ENCODE measurements at regions not wholly inside any gene's neighbourhood (a gene's known extent, or its start where the extent isn't known, plus 50 kb on each side); places are given as distances from the start of the nearest gene placed in this dataset.

DNA sequence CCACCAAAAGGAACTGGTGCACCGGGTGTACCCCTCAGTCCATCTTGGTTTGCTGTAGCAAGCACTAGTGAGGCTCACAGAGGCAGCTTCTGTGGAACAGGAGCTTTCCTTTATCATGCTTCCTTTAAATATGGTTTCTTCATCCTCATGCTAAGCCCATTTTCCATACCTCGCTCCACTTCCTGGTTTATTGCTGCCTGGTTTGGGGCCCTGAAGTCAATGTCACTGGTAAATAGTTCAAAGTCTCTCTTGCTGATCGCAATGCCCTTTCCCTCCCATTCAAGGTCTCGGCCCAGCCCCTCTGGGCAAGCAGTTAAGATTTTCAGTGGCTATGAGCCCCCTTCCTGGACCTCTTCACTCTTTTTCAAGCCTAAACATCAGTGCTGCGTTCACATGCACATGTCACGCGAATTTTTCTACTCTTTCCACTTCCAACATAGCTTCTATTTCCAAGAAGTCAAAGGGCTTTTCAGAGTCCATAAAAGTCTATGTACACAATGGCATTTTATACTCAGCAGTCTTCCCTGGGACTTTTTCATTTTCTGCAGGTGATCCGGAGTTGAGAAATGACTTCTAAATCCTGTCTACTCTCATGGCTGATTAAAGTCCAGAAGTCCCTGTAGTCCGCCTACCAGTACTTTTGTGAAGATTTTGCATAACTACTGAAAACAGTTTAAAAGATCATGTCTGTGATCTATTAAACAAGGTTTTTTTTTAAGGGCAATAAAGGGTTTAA, 323.8 kb upstream of the ZFHX3 start:
- Mint-ChIP-seq H3K27ac (ENCODE audit: unreplicated experiment) (no peak overlapping the region), H3K9me3 (ENCODE audit: unreplicated experiment) (peaks cover 5% of the 10 kb centered on the region), H3K36me3 (ENCODE audit: low read depth, unreplicated experiment) (no peaks in the 10 kb centered on the region), H3K27me3 (ENCODE audit: unreplicated experiment) (peaks cover 1% of the 10 kb centered on the region), H3K4me1 (ENCODE audit: unreplicated experiment) (no peaks in the 10 kb centered on the region), H3K4me3 (ENCODE audit: unreplicated experiment) (no peak overlapping the region)
- DNase-seq (ENCODE audit: low spot score) = no peak
- TF ChIP-seq, protein P1, sequence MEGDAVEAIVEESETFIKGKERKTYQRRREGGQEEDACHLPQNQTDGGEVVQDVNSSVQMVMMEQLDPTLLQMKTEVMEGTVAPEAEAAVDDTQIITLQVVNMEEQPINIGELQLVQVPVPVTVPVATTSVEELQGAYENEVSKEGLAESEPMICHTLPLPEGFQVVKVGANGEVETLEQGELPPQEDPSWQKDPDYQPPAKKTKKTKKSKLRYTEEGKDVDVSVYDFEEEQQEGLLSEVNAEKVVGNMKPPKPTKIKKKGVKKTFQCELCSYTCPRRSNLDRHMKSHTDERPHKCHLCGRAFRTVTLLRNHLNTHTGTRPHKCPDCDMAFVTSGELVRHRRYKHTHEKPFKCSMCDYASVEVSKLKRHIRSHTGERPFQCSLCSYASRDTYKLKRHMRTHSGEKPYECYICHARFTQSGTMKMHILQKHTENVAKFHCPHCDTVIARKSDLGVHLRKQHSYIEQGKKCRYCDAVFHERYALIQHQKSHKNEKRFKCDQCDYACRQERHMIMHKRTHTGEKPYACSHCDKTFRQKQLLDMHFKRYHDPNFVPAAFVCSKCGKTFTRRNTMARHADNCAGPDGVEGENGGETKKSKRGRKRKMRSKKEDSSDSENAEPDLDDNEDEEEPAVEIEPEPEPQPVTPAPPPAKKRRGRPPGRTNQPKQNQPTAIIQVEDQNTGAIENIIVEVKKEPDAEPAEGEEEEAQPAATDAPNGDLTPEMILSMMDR (IDR thresholded peaks at IDR 0.05; ENCODE audit: unreplicated experiment) = no peak

DNA sequence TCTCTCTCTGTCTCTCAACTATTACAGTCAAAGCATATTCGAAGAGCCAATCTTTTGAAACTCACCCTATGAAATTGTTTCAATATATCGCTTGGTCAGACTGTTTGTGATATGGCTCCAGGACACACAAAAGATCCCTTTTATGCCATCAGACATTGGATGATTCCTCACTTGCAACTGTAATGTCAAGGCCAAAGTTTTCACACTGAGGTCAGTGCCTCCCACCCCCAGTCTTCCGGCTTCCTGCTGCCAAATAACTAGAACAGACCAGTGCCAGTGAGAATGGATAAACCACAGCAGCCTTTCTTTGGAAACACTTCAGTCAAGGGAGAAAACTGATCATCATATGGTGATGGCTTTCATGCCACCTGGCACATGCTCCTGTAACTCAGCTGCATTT, 321.9 kb upstream of the ZFHX3 start:
- Mint-ChIP-seq H3K4me3 (ENCODE audit: unreplicated experiment) (no peak overlapping the region), H3K27me3 (ENCODE audit: unreplicated experiment) (peaks cover 1% of the 10 kb centered on the region), H3K4me1 (ENCODE audit: unreplicated experiment) (no peaks in the 10 kb centered on the region), H3K27ac (ENCODE audit: unreplicated experiment) (no peak overlapping the region), H3K36me3 (ENCODE audit: low read depth, unreplicated experiment) (no peaks in the 10 kb centered on the region), H3K9me3 (ENCODE audit: unreplicated experiment) (peaks cover 5% of the 10 kb centered on the region)
- TF ChIP-seq, protein P1 (IDR thresholded peaks at IDR 0.05; ENCODE audit: unreplicated experiment) = no peak
- no peak for DNase-seq (ENCODE audit: low spot score)

DNA sequence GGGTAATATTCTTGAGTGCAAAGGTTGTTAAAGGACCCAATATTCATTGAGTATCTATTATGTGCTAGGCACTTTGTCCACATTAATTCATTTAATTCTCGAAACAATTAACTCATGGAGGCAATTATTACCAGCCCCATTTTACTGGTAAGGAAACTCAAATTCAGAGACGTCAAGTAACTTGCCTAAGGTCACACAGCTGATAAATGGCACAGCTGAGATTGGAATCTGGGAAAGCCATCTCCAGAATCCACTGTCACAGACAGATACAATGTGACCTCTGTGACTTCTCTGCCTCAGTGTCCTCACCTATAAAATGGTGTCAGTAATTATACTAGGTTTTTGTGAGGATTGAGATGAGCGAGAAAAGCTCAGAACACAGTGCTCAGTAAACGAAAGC, 320.8 kb upstream of the ZFHX3 start:
- Mint-ChIP-seq H3K9me3 (ENCODE audit: unreplicated experiment) (peaks cover 5% of the 10 kb centered on the region), H3K4me3 (ENCODE audit: unreplicated experiment) (no peak overlapping the region), H3K27me3 (ENCODE audit: unreplicated experiment) (peaks cover 1% of the 10 kb centered on the region), H3K4me1 (ENCODE audit: unreplicated experiment) (no peaks in the 10 kb centered on the region), H3K27ac (ENCODE audit: unreplicated experiment) (no peak overlapping the region), H3K36me3 (ENCODE audit: low read depth, unreplicated experiment) (no peaks in the 10 kb centered on the region)
- no peak for DNase-seq (ENCODE audit: low spot score)
- TF ChIP-seq, protein P1 (IDR thresholded peaks at IDR 0.05; ENCODE audit: unreplicated experiment) = no peak

DNA sequence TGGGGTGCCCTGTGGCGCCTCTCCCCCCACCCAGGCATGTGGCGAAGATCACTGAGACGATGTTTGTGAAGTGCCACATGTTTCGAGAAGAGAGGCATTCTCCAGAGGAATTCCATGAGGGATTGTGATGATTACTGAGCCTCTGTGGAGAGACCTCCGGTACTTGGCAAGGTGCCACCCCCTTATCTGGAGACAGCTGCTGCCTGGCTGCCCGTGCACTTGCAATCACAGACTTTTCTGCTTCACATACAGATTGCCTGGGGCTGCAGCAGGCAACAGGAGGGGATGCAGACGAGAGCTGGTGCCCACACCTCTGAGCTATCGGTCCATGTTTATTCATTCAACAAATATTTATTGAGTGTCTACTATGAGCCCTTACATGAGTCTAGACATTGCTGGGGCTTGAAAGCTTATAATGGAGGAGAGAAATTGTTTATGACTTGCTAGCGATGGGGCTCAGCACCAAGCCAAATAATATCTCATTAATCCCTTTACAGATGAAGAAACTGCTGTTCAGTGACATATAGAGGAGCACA, 317.2 kb upstream of the ZFHX3 start:
- TF ChIP-seq, protein P1 (IDR thresholded peaks at IDR 0.05; ENCODE audit: unreplicated experiment) = no peak

DNA sequence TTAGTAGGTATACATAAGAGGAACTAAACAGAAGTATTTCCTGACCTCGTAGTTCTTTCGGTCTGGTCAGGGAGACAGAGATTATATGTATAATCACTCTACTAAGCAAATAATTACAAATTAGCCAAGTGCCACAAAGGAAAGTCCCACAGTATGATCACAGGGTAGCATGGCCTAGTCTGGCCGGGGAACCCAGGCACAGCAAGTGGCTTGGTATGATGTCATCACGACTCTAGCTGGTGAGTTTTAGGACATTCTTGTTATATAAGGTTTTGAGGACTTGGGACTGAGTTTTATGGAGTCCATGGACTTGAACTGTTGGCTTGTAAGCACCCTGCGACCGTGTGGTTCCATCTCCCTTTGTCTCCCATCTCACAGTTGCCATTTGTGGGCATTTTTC, 316.5 kb upstream of the ZFHX3 start:
- Mint-ChIP-seq H3K4me3 (ENCODE audit: unreplicated experiment) (no peak overlapping the region), H3K27me3 (ENCODE audit: unreplicated experiment) (peaks cover 1% of the 10 kb centered on the region), H3K4me1 (ENCODE audit: unreplicated experiment) (no peaks in the 10 kb centered on the region), H3K9me3 (ENCODE audit: unreplicated experiment) (no peaks in the 10 kb centered on the region), H3K27ac (ENCODE audit: unreplicated experiment) (no peak overlapping the region), H3K36me3 (ENCODE audit: low read depth, unreplicated experiment) (no peaks in the 10 kb centered on the region)
- DNase-seq (ENCODE audit: low spot score) = no peak
- TF ChIP-seq, protein P1 (IDR thresholded peaks at IDR 0.05; ENCODE audit: unreplicated experiment) = no peak

More for the DNA sequence above, 317.2 kb upstream of the ZFHX3 start:
- no peaks in the 10 kb centered on the region for H3K36me3 Mint-ChIP-seq (ENCODE audit: low read depth, unreplicated experiment)
- DNase-seq (ENCODE audit: low spot score) = no peak
- H3K4me3 Mint-ChIP-seq (ENCODE audit: unreplicated experiment) = no peak overlapping the region
- H3K27ac Mint-ChIP-seq (ENCODE audit: unreplicated experiment) = no peak overlapping the region
- no peaks in the 10 kb centered on the region for H3K4me1 Mint-ChIP-seq (ENCODE audit: unreplicated experiment)
- no peaks in the 10 kb centered on the region for H3K9me3 Mint-ChIP-seq (ENCODE audit: unreplicated experiment)
- peaks cover 1% of the 10 kb centered on the region for H3K27me3 Mint-ChIP-seq (ENCODE audit: unreplicated experiment)
